ENCODE measurements at regions not wholly inside any gene's neighbourhood (a gene's known extent, or its start where the extent isn't known, plus 50 kb on each side); places are given as distances from the start of the nearest gene placed in this dataset.
"Not testable (repeated sequence)": the region's sequence is repeated elsewhere in the genome, so short reads cannot be mapped to it uniquely, and the experiment has no call there.

DNA sequence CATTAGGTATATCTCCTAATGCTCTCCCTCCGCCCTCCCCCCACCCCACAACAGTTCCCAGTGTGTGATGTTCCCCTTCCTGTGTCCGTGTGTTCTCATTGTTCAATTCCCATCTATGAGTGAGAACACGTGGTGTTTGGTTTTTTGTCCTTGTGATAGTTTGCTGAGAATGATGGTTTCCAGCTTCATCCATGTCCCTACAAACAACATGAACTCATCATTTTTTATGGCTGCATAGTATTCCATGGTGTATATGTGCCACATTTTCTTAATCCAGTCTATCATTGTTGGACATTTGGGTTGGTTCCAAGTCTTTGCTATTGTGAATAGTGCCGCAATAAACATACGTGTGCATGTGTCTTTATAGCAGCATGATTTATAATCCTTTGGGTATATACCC, 505.3 kb downstream of the CSNK1G3 start:
- not testable (repeated sequence) for TF ChIP-seq POLR2AphosphoS5 (IDR thresholded peaks at IDR 0.05; ENCODE audit: borderline replicate concordance, low read depth, low read length); EZH2 (IDR thresholded peaks at IDR 0.05); FOXP2 (optimal IDR thresholded peaks at IDR 0.05; ENCODE audit: control extremely low read depth, extremely low read length, insufficient read depth)
